Hepatocyte (in vitro differentiated cells): ENCODE measurements at regions not wholly inside any gene's neighbourhood (a gene's known extent, or its start where the extent isn't known, plus 50 kb on each side); places are given as distances from the start of the nearest gene placed in this dataset.

ENCODE experiments used
- DNase-seq: peaks from one replicate; pipeline ENCODE4 v3.0.0-alpha.2; 2016; ENCODE audit warnings: low spot score
- H2AFZ ChIP-seq: fragments of 200-600 bp; sonication (generic); 2 replicates; pipeline ENCODE4 v1.6.0; 2016; ENCODE audit warnings: antibody characterized with exemption, mild to moderate bottlenecking
- H3K27ac ChIP-seq: fragments of 200-600 bp; sonication (generic); 2 replicates; pipeline ENCODE4 v1.5.1; 2016; ENCODE audit warnings: mild to moderate bottlenecking
- H3K27me3 ChIP-seq: fragments of 200-600 bp; sonication (generic); 2 replicates; pipeline ENCODE4 v1.6.1; 2016
- H3K36me3 ChIP-seq: fragments of 200-600 bp; sonication (generic); replicated peaks from 2 replicates; pipeline ENCODE4 v1.5.1; 2016; ENCODE audit warnings: low read depth; ENCODE audit not compliant: insufficient read depth
- H3K4me1 ChIP-seq: fragments of 200-600 bp; sonication (generic); 2 replicates; pipeline ENCODE4 v1.5.1; 2016; ENCODE audit warnings: mild to moderate bottlenecking, moderate library complexity; ENCODE audit not compliant: insufficient read depth
- H3K4me2 ChIP-seq: fragments of 200-600 bp; sonication (generic); 2 replicates; pipeline ENCODE4 v1.6.0; 2016
- H3K4me3 ChIP-seq: fragments of 200-600 bp; sonication (generic); 2 replicates; pipeline ENCODE4 v1.5.1; 2016; ENCODE audit warnings: mild to moderate bottlenecking
- H3K79me2 ChIP-seq: fragments of 200-600 bp; sonication (generic); 2 replicates; pipeline ENCODE4 v1.6.0; 2017; ENCODE audit warnings: mild to moderate bottlenecking
- H3K9me2 ChIP-seq: fragments of 200-600 bp; sonication (generic); replicated peaks from 2 replicates; pipeline ENCODE4 v1.6.0; 2017; ENCODE audit warnings: mild to moderate bottlenecking; ENCODE audit not compliant: insufficient read depth
- H3K9me3 ChIP-seq: fragments of 200-600 bp; sonication (generic); 2 replicates; pipeline ENCODE4 v1.5.1; 2016; ENCODE audit warnings: low read depth, mild to moderate bottlenecking
- H4K20me1 ChIP-seq: fragments of 200-600 bp; sonication (generic); 2 replicates; pipeline ENCODE4 v1.6.0; 2016; ENCODE audit warnings: mild to moderate bottlenecking; ENCODE audit not compliant: insufficient read depth, poor library complexity, severe bottlenecking
- CTCF ChIP-seq: fragments of 200-600 bp; sonication (generic); IDR thresholded peaks from 2 replicates; pipeline ENCODE4 v1.5.1; 2016; ENCODE audit warnings: antibody characterized with exemption, mild to moderate bottlenecking; ENCODE audit not compliant: poor library complexity
- EZH2 ChIP-seq: fragments of 200-600 bp; sonication (generic); IDR thresholded peaks from 2 replicates; pipeline ENCODE4 v1.6.1; 2016; ENCODE audit warnings: antibody characterized with exemption, mild to moderate bottlenecking, borderline replicate concordance
- EZH2phosphoT487 ChIP-seq: fragments of 200-600 bp; sonication (generic); IDR thresholded peaks from one replicate; pipeline ENCODE4 v1.6.1; 2018; ENCODE audit warnings: antibody characterized with exemption, mild to moderate bottlenecking, low read depth, moderate library complexity; ENCODE audit not compliant: unreplicated experiment, severe bottlenecking
- WGBS: methylation state at CpG from one replicate; pipeline ENCODE4 v1.1.6; 2016; ENCODE audit warnings: low lambda C conversion rate; ENCODE audit errors: missing lambda C conversion rate; 5-methylcytosine and 5-hydroxymethylcytosine counted together

- H3K9me2 ChIP-seq: no peaks in the 10 kb centered on the region
- no peaks in the 10 kb centered on the region for H3K36me3 ChIP-seq
- H3K27ac ChIP-seq: no peak overlapping the region
- H3K27me3 ChIP-seq: no peaks in the 10 kb centered on the region
- no peak for DNase-seq
- no peaks in the 10 kb centered on the region for H3K79me2 ChIP-seq
- no peaks in the 10 kb centered on the region for H3K9me3 ChIP-seq
- no peak overlapping the region for H3K4me2 ChIP-seq
- peaks cover 17% of the 10 kb centered on the region for H3K4me1 ChIP-seq
- no peak overlapping the region for H2AFZ ChIP-seq
- H3K4me3 ChIP-seq: no peak overlapping the region
- no peak for TF ChIP-seq EZH2
- TF ChIP-seq CTCF: no peak
- TF ChIP-seq EZH2phosphoT487: no peak
- H4K20me1 ChIP-seq: no peaks in the 10 kb centered on the region
- 86% methylated on average over 18 of the region's 20 CpGs for WGBS
These were observed 196.8 kb downstream of the NDUFA10 start for GRCh38 chr2:239828192-239828972.

GRCh38 chr2:239827523-239827890 is 197.6 kb downstream of the NDUFA10 start:
- no peak for DNase-seq
- Histone ChIP-seq H3K27ac (no peak overlapping the region), H3K79me2 (no peaks in the 10 kb centered on the region), H2AFZ (no peak overlapping the region), H3K4me2 (no peak overlapping the region), H3K4me3 (no peak overlapping the region), H3K9me2 (no peaks in the 10 kb centered on the region), H3K36me3 (no peaks in the 10 kb centered on the region), H3K9me3 (no peaks in the 10 kb centered on the region), H4K20me1 (no peaks in the 10 kb centered on the region), H3K27me3 (no peaks in the 10 kb centered on the region), H3K4me1 (peaks cover 17% of the 10 kb centered on the region)
- no peak for TF ChIP-seq EZH2
- no peak for TF ChIP-seq EZH2phosphoT487
- TF ChIP-seq CTCF: no peak
- WGBS: over 99% methylated on average over 11 of the region's 11 CpGs

GRCh38 chr2:239826786-239827522 is 198.2 kb downstream of the NDUFA10 start:
- Histone ChIP-seq H3K27me3 (no peaks in the 10 kb centered on the region), H2AFZ (no peak overlapping the region), H3K9me2 (no peaks in the 10 kb centered on the region), H3K27ac (no peak overlapping the region), H3K9me3 (no peaks in the 10 kb centered on the region), H3K4me1 (peaks cover 17% of the 10 kb centered on the region), H4K20me1 (no peaks in the 10 kb centered on the region), H3K36me3 (no peaks in the 10 kb centered on the region), H3K4me2 (no peak overlapping the region), H3K4me3 (no peak overlapping the region), H3K79me2 (no peaks in the 10 kb centered on the region)
- TF ChIP-seq EZH2: no peak
- no peak for TF ChIP-seq CTCF
- TF ChIP-seq EZH2phosphoT487: no peak
- 84% methylated on average over 21 of the region's 21 CpGs for WGBS
- DNase-seq: no peak
